ENCODE measurements at regions not wholly inside any gene's neighbourhood (a gene's known extent, or its start where the extent isn't known, plus 50 kb on each side); places are given as distances from the start of the nearest gene placed in this dataset.
A peak's percentile ranks its signal among the peaks of the same experiment; 100 is the strongest.

GRCh38 chr2:182587831-182588230, 128.2 kb upstream of the DNAJC10 start:
- no peak for TF ChIP-seq CTCF (IDR thresholded peaks at IDR 0.05; ENCODE audit: insufficient read depth, low read length)
- DNase-seq (ENCODE audit: low read depth), result peak; percentile 89
- H3K4me3 ChIP-seq (ENCODE audit: low read depth, low read length), result no peak overlapping the region

GRCh38 chr2:182589121-182589520, 126.9 kb upstream of the DNAJC10 start:
- TF ChIP-seq CTCF (IDR thresholded peaks at IDR 0.05; ENCODE audit: insufficient read depth, low read length), result no peak

GRCh38 chr2:182591774-182592173, 124.3 kb upstream of the DNAJC10 start:
- no peak for TF ChIP-seq CTCF (IDR thresholded peaks at IDR 0.05; ENCODE audit: insufficient read depth, low read length)
- DNase-seq (ENCODE audit: low read depth), result no peak
- no peak overlapping the region for H3K4me3 ChIP-seq (ENCODE audit: low read depth, low read length)

More at GRCh38 chr2:182589121-182589520, 126.9 kb upstream of the DNAJC10 start:
- H3K4me3 ChIP-seq (ENCODE audit: low read depth, low read length), result no peak overlapping the region
- DNase-seq (ENCODE audit: low read depth), result no peak

- no peak for DNase-seq (ENCODE audit: low read depth)
- peak; percentile 21 for TF ChIP-seq CTCF (IDR thresholded peaks at IDR 0.05; ENCODE audit: insufficient read depth, low read length)
- H3K4me3 ChIP-seq (ENCODE audit: low read depth, low read length), result no peak overlapping the region
Measured at GRCh38 chr2:182592691-182593393, 123.2 kb upstream of the DNAJC10 start.

- H3K4me3 ChIP-seq (ENCODE audit: low read depth, low read length), result no peak overlapping the region
- no peak for TF ChIP-seq CTCF (IDR thresholded peaks at IDR 0.05; ENCODE audit: insufficient read depth, low read length)
Measured at GRCh38 chr2:182593394-182593975, 122.6 kb upstream of the DNAJC10 start.

GRCh38 chr2:182594286-182594685, 121.8 kb upstream of the DNAJC10 start:
- peak; percentile 40 for DNase-seq (ENCODE audit: low read depth)
- no peak for TF ChIP-seq CTCF (IDR thresholded peaks at IDR 0.05; ENCODE audit: insufficient read depth, low read length)
- H3K4me3 ChIP-seq (ENCODE audit: low read depth, low read length), result no peak overlapping the region

More at GRCh38 chr2:182593394-182593975, 122.6 kb upstream of the DNAJC10 start:
- DNase-seq (ENCODE audit: low read depth), result peak; percentile 80
